Stimulated activated CD4-positive, alpha-beta T cell treated with anti-CD3 and anti-CD28 coated beads, Interleukin-12 subunit alpha, Interleukin-12 subunit beta, amount 100 ng/mL, for 24 hours (primary cell): ENCODE measurements at regions not wholly inside any gene's neighbourhood (a gene's known extent, or its start where the extent isn't known, plus 50 kb on each side); places are given as distances from the start of the nearest gene placed in this dataset.

Experiments used
- DNase-seq, 2 experiments: peaks; one replicate each; pipeline ENCODE4 v3.0.0-alpha.2; 2020; ENCODE audit warnings: low read depth in 2 of 2

DNA sequence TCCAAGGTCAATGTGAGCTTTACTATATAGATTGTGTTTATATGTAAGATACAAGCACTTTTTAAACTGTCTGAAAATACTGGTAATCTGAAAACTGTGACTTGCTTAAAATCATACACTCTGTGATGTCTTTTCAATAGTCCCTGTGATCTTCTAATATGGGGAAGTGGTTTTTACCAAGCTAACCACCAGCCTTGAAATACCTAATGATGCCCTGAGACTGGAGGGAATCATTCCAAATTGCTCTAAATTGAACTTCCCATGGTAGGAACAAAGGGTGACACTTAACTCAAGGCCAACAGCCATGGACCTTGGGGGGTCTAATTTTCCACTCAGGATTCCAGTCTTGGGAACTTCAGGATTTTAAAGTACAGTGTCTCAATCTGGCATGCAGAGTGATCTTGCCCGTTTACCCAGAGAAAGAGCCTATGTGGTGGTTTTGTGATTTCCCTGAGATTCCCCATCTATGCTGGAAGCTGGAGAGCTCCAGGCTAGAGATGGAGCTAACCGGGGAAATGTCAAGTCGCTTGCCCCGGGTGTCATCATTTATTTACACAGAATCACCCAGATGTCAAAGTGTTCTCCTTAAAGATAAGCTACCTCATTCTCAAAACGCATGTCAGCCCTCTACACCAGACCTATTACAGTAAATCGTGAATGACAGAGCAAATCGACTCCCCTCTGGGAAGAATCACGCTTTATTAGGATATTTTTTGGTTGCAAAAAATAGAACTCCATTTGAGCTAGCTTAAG, 198.5 kb downstream of the SP3 start:
- DNase-seq = no peak

DNA sequence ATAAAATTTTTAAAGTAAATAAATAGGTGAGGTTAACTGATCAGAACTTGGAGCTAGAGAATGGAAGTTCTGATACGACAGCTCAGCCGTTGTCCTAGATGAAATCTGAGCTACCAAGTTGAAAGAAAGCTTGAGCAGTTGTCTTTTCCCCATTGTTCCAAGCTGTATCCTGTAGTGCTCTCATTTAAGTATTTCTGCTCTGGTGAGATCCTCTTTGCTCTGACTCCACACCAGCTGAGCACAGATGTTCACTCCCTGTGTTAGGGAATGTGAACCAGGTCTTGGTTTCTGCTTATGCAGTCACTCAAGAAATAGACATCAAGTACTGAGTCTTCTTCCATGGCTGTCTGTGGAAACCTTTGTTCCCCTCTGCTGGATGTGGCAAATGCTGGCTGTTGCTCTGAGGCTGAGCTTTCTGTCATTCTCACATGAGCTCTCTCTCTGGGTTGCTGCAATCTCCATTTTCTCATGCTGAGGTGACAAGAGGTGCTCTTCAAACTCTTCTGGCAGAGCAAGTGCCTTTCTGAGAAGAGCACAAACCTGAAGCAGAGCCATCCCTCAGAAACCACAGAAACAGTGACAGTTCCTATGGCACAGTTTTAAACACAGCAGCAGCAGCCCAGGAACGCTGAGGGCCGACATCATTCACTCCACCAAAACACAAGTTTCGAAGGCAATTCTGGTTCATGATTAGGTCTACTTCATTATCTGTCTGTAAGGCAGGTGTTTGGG, 194.1 kb downstream of the SP3 start:
- DNase-seq = no peak

DNA sequence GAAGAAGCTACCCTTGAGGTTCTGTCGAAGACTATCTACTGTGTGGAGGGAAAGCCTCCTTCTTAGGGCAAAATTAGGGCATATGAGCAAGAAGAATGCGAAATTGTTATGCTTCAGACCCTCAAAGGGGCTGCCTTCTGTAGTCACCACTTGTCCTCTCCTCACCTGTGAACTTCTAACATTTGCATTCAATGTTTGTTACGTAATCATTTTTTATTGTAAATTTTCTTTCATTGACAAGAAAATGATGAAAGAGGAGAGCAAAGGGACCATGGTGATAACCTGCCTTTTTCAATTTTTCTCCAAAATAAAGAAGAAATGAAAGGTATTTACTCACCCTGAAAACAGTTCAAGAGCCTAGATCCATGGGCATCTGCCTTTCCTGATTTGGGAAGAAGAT, 193.0 kb downstream of the SP3 start:
- no peak for DNase-seq

DNA sequence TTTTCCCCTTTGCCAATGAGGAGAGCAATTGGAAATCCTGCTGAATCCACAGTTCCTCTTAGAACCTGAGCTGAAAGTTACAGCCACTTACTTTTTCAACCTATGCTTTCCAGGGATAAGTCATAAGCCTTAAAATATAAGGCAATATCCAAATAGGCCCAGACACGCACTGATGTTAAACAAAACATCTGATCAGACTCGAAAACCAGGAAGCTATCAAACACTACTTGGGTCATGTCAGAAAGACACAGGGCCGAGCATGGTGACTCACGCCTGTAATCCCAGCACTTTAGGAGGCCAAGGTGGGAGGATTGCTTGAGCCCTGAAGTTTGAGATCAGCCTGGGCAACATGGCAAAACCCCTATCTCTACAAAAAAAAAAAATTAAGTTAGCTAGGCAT, 192.1 kb downstream of the SP3 start:
- DNase-seq = no peak

GRCh38 chr2:173775440-173775839, 189.7 kb downstream of the SP3 start:
- DNase-seq = no peak

DNA sequence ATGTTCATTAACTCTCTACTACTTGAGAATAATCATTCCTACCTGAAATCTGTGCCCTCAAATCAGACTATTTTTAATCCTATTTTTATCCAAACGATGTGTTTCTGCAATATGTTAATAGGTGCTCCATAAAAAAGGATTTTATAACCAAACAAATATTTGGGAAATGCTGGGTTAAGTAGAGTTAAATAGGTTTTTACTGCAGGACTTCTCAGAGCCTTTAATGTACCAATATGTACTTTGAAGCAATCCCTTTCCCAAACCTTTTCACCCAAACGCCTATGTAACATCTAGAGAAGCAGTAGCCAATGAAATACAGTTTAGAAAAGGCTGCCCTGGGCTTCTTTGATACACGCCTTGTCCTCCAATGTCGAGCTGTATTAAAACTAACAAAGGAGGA, 182.5 kb downstream of the SP3 start:
- DNase-seq = no peak

GRCh38 chr2:173783382-173783781, 181.8 kb downstream of the SP3 start:
- no peak for DNase-seq

- no peak for DNase-seq
These were observed 179.4 kb downstream of the SP3 start for GRCh38 chr2:173785813-173786212.

DNA sequence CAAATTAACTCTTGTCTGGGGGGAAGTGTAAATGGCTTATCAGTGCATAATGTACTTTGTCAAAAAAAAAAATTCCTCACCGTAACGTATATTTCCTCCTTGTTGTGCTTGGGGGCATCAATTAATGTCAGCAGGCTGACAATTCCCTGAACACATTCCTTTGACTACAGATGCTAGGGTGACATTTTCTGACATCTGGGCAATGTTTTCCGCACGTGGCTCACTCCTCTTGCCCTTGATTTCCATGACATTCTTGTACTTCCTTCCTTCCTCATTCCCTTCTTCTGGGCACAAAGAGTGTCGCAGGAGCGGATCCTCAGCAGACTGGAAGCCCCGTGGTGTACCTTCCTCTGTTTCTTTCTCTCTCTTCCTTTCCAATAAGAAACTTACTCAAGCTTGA, 173.7 kb downstream of the SP3 start:
- no peak for DNase-seq

DNA sequence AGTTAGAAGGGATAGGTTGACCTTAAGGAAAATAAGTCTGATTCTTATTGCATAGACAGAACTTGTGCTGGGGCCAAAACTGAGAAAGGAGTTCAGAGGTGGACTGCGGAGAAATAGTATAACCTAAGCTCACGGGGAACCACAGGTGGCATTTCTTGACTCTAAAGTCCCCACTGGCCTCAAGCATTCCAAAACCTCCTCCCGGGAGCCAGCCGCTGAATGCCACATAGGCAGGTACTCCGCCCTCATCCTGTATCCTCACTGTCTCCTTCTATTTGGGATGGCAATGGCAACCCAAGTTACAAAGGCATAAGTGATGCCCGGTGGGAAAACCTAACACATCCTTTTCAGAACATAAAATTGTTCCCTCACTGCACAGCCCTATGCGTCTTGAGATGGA, 173.0 kb downstream of the SP3 start:
- no peak for DNase-seq

DNA sequence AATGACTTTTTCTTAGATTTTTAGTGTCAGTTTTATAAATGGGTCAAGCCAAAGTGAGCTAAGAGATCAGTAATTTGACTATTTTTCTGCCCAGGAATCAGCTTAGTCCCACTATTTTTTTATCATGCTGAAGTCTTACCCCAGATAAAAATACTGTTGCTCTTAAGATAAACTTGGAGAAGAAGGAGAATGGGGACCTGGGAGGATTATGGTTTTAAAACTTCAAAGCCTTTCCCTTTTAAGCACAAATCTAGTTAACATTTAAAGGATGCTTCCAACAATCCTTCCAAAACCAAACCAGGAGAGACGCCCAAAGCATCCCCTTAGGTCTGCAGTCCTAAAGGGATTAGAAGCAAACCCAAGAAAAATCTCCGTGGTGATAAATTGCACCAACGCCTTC, 172.4 kb downstream of the SP3 start:
- no peak for DNase-seq

DNA sequence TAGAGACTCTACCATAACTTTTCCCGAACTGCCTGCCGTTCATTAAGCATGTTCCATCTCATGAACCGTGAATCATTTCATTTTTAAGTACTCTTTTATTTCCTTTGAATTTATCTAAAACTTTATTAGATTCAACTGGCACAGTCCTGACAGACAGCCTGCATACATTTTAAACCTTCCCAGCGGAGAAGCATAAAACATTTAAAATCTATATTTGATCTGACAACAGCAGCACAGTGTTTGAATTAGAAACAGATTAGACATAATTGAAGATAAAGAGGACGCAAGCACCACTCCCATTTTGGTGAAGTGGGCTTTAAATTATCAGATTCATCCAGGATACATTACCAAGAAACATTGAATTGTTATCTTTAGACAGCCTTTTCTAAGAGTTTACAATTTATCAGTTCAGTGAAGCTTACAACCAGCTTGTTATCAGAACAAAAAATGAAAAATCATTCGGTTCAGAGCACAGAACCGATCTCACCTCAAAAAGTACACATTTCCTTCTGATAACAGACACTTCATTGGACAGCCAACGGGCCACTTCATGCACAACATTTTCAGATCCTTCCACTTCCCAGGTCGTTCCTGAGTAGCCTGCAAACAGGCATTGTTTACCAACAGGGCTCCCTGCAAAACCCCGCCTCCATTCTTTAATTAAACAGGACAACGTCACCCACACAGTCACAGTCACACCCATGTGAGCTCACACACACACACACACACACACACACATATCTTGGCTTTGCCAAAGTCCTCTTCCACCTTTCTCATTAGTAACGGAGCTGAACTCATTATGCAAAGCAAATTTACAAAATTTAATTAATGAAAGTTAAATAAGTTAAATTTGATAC, 171.2 kb downstream of the SP3 start:
- no peak for DNase-seq

GRCh38 chr2:173797586-173798263, 167.4 kb downstream of the SP3 start:
- DNase-seq = no peak

DNA sequence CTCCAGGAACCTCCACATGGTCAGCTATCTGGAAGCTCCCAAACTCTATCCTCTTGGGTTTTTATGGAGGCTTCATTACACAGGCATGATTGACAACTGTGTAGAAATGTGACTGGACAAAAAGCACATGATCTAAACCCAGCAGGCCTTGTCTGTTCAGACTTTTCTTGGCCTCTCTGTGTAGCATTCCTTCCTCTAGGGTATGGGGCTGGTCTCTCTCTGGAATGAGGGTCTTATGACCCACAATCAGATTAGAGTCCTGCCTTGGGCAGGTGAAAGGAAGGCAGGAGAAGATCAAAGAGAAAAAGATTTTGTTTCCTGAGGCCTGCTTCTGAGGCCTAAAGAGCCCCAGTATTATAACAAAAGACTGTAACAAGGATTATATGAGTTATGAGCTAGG, 162.7 kb downstream of the SP3 start:
- DNase-seq = no peak

DNA sequence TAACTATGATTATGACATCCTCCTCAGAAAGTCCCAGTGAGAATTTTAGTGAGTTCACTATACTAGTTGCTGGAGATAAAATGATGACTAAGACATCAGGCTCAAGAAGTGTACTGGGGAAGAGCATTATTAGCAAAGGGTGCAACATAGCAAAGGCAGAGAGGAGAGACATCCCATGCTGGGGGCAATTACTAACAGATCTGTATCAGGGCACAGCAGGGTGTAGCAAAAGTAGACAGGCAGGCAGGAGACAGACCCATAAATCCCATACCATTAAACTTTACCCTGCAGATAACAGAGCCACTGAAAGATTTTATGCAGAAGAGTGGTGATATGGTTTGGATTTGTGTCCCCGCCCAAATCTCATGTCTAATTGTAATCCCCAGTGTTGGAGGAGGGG, 161.7 kb downstream of the SP3 start:
- DNase-seq = no peak

- DNase-seq = no peak
These were observed 158.4 kb downstream of the SP3 start for GRCh38 chr2:173806761-173807160.

DNA sequence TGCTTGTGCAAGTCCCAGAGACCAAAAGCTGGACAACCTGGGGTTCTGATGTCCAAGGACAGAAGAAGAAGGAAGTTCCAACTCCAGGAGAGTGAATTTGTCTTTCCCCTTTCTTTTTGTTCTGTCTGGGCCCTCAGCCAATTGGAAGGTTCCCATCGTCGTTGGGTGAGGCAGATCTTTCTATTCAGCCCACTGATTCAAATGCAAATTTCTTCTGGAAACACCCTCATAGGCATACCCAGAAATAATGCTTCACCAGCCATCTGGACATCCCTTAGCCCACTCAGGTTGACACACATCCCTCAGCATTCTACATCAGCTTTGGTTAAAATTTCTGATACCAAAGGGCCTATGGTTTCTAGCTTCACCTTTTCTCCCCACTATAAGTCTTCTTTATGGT, 156.5 kb downstream of the SP3 start:
- DNase-seq = no peak

GRCh38 chr2:173812321-173812720, 152.9 kb downstream of the SP3 start:
- no peak for DNase-seq

DNA sequence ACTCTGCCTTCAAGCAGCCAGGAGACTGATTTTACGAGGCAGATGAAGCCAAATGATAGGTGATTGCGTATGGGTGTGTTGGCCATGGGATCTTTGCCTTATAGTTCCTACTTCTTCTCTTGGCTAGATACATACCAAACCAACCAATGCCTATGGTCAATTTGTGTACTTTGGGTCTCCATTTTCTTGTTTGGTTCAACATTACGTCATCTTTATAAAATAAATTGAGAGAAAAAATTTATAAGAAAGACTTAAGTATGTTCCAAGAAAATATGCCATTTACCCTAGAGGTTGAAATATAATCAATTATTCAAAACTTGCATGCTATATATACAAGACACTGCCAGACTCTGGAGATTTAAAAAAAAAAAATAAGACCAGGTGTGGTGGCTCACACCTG, 150.9 kb downstream of the SP3 start:
- DNase-seq = no peak

GRCh38 chr2:173815772-173816171, 149.4 kb downstream of the SP3 start:
- DNase-seq = no peak

GRCh38 chr2:173817582-173817981, 147.6 kb downstream of the SP3 start:
- DNase-seq = no peak

GRCh38 chr2:173818285-173818684, 146.9 kb downstream of the SP3 start:
- DNase-seq = no peak
